ENCODE measurements at regions not wholly inside any gene's neighbourhood (a gene's known extent, or its start where the extent isn't known, plus 50 kb on each side); places are given as distances from the start of the nearest gene placed in this dataset.

DNA sequence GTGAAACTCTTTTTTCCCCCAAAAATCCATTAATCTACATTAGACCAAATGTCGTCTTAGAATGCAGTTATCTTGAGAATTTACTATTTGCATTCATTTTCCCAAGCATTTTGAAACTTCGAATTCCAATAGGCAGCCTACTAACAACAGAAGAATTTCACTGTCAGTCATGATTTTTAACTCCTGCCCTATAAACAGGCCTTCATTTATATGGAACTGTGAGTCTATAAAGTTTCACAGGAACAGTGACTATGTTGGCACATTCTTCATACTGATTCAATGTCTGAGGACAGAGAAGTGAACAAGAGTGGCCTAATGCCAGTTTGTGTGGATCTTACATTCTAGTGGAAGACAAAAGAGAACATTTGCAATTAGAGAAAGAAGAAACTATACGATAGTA is 198.0 kb downstream of the PCDH17 start:
- Histone ChIP-seq H3K9me3 (ENCODE audit: insufficient read depth, low read depth, low read length) (no peaks in the 10 kb centered on the region), H4K20me1 (ENCODE audit: insufficient read depth, low read length, poor library complexity, severe bottlenecking) (no peaks in the 10 kb centered on the region), H3K9ac (ENCODE audit: low read depth, low read length, poor library complexity, severe bottlenecking) (no peak overlapping the region), H3F3A (ENCODE audit: low read depth) (no peaks in the 10 kb centered on the region), H3K4me2 (ENCODE audit: low read depth, low read length, poor library complexity, severe bottlenecking) (no peak overlapping the region), H2AFZ (ENCODE audit: low read length) (no peak overlapping the region), H3K4me1 (ENCODE audit: insufficient read depth, low read length, poor library complexity, severe bottlenecking) (no peaks in the 10 kb centered on the region), H3K79me2 (ENCODE audit: insufficient read depth, low read length) (no peaks in the 10 kb centered on the region), H3K36me3 (ENCODE audit: insufficient read depth, low read length) (no peaks in the 10 kb centered on the region), H3K27me3 (ENCODE audit: insufficient read depth, low read length, poor library complexity, severe bottlenecking) (no peaks in the 10 kb centered on the region), H3K9me2 (replicated peaks; ENCODE audit: low read depth, low read length) (no peaks in the 10 kb centered on the region), H3K4me3 (ENCODE audit: low read length, poor library complexity, severe bottlenecking) (no peak overlapping the region)
- TF ChIP-seq EZH2phosphoT487 (IDR thresholded peaks at IDR 0.05; ENCODE audit: borderline replicate concordance): no peak
- TF ChIP-seq, protein P1, sequence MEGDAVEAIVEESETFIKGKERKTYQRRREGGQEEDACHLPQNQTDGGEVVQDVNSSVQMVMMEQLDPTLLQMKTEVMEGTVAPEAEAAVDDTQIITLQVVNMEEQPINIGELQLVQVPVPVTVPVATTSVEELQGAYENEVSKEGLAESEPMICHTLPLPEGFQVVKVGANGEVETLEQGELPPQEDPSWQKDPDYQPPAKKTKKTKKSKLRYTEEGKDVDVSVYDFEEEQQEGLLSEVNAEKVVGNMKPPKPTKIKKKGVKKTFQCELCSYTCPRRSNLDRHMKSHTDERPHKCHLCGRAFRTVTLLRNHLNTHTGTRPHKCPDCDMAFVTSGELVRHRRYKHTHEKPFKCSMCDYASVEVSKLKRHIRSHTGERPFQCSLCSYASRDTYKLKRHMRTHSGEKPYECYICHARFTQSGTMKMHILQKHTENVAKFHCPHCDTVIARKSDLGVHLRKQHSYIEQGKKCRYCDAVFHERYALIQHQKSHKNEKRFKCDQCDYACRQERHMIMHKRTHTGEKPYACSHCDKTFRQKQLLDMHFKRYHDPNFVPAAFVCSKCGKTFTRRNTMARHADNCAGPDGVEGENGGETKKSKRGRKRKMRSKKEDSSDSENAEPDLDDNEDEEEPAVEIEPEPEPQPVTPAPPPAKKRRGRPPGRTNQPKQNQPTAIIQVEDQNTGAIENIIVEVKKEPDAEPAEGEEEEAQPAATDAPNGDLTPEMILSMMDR (conservative IDR thresholded peaks at IDR 0.05; ENCODE audit: low read length): no peak

DNA sequence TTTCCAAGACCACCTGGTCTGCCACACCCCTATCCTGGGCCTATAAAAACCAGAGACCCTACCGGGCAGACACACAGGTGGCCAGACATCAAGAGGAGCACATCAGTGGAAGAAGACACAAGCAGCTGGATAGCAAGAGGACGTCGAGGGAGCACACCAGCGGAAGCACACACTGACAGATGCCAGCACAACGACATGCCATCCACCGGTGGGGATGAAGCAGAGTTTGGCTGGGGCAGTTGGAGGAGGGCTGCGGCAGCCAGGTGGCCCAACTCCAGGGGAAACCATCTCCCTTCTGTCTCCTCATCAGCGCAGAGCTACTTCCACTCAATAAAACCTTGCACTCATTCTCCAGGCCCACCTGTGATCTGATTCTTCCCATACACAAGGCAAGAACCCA is 200.6 kb downstream of the PCDH17 start:
- H3K4me1 ChIP-seq (ENCODE audit: insufficient read depth, low read length, poor library complexity, severe bottlenecking): no peaks in the 10 kb centered on the region
- H3F3A ChIP-seq (ENCODE audit: low read depth): no peaks in the 10 kb centered on the region
- H4K20me1 ChIP-seq (ENCODE audit: insufficient read depth, low read length, poor library complexity, severe bottlenecking): no peaks in the 10 kb centered on the region
- H3K9ac ChIP-seq (ENCODE audit: low read depth, low read length, poor library complexity, severe bottlenecking): no peak overlapping the region
- no peaks in the 10 kb centered on the region for H3K9me2 ChIP-seq (replicated peaks; ENCODE audit: low read depth, low read length)
- H3K27me3 ChIP-seq (ENCODE audit: insufficient read depth, low read length, poor library complexity, severe bottlenecking): no peaks in the 10 kb centered on the region
- no peak overlapping the region for H3K4me2 ChIP-seq (ENCODE audit: low read depth, low read length, poor library complexity, severe bottlenecking)
- TF ChIP-seq, protein P1 (conservative IDR thresholded peaks at IDR 0.05; ENCODE audit: low read length): no peak
- TF ChIP-seq EZH2phosphoT487 (IDR thresholded peaks at IDR 0.05; ENCODE audit: borderline replicate concordance): no peak
- H3K9me3 ChIP-seq (ENCODE audit: insufficient read depth, low read depth, low read length): no peaks in the 10 kb centered on the region
- H3K36me3 ChIP-seq (ENCODE audit: insufficient read depth, low read length): no peaks in the 10 kb centered on the region
- H3K79me2 ChIP-seq (ENCODE audit: insufficient read depth, low read length): no peaks in the 10 kb centered on the region
- no peak overlapping the region for H2AFZ ChIP-seq (ENCODE audit: low read length)
- no peak overlapping the region for H3K4me3 ChIP-seq (ENCODE audit: low read length, poor library complexity, severe bottlenecking)

DNA sequence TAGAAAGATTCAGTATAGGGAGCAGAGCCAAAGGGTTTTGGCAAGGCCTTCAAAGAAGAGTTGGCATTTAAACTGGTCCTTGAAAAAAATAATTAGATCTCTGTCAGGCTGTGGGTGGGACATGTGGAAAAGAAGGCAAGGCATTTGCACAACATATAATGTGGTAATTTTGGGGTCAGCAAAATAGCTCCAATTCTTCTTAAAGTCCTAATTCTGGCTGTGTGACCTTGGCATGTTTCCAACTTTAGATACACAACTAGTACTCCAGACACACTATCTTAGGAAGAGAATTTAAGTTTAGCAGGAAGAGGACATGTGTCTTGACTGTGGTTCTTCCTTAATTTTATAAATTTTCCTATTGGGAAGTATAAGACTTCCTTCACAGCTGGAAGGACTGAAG is 206.3 kb downstream of the PCDH17 start:
- Histone ChIP-seq H3K9ac (ENCODE audit: low read depth, low read length, poor library complexity, severe bottlenecking) (no peak overlapping the region), H3K4me1 (ENCODE audit: insufficient read depth, low read length, poor library complexity, severe bottlenecking) (no peaks in the 10 kb centered on the region), H3K4me3 (ENCODE audit: low read length, poor library complexity, severe bottlenecking) (no peak overlapping the region), H3K79me2 (ENCODE audit: insufficient read depth, low read length) (no peaks in the 10 kb centered on the region), H3K9me3 (ENCODE audit: insufficient read depth, low read depth, low read length) (no peaks in the 10 kb centered on the region), H3K27me3 (ENCODE audit: insufficient read depth, low read length, poor library complexity, severe bottlenecking) (no peaks in the 10 kb centered on the region), H3K9me2 (replicated peaks; ENCODE audit: low read depth, low read length) (no peaks in the 10 kb centered on the region), H3F3A (ENCODE audit: low read depth) (no peaks in the 10 kb centered on the region), H3K4me2 (ENCODE audit: low read depth, low read length, poor library complexity, severe bottlenecking) (no peak overlapping the region), H3K36me3 (ENCODE audit: insufficient read depth, low read length) (no peaks in the 10 kb centered on the region), H2AFZ (ENCODE audit: low read length) (no peak overlapping the region), H4K20me1 (ENCODE audit: insufficient read depth, low read length, poor library complexity, severe bottlenecking) (no peaks in the 10 kb centered on the region)
- no peak for TF ChIP-seq EZH2phosphoT487 (IDR thresholded peaks at IDR 0.05; ENCODE audit: borderline replicate concordance)
- TF ChIP-seq, protein P1 (conservative IDR thresholded peaks at IDR 0.05; ENCODE audit: low read length): no peak
